ENCODE measurements at regions not wholly inside any gene's neighbourhood (a gene's known extent, or its start where the extent isn't known, plus 50 kb on each side); places are given as distances from the start of the nearest gene placed in this dataset.

DNA sequence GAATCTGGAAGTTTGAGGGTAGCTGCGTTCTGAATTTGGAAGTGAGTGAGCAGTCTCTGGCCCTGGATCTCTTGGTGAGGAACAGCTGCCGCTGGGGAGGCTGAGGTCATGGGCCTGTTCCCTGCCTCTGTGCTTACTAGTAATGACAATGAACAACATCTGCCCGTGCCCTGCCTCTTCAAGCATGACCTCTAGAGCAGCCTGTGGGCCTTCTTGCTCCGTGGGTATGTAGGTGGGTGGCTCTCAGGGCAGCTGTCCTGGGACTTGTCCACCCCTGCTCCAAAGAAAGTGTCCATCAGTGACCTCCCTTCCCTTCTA, 186.2 kb downstream of the CXCL12 start:
- DNase-seq, result no peak

DNA sequence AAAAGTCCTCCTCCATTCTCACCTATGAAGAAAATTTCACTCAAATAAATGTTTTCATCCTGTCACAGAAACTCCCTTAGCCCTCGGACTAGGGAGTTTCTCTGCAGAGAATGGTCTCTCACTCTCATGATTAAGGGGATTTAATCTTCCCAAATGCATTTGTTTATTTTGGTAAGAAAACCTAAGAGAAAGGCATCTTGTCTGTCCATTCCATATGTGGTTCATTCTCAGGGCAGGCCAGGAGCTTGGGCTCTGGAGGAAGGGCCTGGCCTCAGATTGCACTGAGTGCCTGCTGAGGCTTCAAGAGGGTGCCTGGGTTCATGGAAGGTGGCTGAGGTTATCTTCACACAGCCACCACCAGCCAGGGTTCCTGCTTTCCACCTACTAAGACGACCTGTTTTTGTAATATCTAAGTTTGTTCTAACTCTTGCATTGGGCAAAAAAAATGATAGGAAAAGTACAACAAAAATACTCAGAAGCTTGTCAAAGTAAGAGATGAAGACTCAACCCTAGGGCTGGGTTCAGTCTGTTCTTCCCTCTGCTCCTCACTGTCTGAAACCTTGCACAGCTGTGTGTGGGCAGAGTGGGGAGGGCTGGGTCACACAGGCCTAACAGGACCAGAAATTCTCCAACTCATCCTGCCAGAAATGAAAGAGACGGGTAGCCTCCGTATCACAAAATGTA, 186.7 kb downstream of the CXCL12 start:
- no peak for DNase-seq

DNA sequence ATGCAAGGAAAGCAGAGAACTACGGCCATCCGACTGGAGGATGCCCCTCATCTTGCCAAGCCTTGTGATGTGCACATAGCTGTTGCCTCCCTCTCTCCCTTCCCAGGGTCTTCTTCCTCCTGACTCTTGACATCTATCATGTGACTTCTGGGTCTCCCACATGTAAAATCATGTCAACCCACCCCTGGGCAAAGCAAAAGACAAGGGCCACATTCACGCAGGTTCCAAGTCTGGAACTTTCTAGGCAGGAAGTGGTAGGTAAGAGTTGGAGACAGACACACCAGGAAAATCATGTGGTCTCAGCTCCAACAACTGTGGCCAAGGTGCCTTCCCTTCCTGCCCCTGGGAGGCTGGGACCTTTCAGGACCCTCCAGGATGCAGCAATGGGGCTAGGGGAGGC, 187.3 kb downstream of the CXCL12 start:
- no peak for DNase-seq

DNA sequence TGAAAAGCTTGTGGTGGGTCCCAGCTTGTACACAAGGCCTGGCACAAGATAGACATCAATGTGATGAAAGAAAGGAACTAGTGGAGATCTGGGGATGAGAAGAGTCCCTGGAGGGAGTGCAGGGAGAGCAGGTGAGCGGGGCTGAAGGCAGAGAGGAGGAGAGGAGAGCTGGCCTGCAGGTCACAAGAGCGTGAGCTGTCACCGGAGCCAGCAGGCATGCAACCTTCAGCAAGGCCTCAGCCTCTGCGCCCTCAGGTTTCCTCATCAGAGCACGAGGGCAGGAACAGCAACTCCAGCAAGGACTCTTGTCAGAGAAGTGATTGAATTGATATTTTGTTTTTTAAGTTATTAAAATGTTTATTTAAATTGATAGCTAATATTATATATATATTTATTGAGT, 188.6 kb downstream of the CXCL12 start:
- DNase-seq, result no peak

DNA sequence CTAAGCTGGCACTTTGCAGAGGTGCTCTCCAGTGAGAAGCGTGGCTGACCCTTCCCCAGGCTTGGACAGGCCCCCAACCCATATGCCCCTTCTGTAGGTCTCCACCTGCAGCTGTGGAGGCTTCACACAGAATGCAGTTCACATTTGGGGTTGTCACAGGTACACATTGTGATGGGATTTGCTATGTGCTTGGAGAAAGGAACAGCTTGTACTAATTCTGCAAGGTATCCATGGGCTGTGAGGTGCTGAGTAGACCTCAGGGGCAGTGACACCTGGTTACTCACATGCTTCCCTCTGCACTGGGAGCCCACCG, 188.9 kb downstream of the CXCL12 start:
- no peak for DNase-seq

DNA sequence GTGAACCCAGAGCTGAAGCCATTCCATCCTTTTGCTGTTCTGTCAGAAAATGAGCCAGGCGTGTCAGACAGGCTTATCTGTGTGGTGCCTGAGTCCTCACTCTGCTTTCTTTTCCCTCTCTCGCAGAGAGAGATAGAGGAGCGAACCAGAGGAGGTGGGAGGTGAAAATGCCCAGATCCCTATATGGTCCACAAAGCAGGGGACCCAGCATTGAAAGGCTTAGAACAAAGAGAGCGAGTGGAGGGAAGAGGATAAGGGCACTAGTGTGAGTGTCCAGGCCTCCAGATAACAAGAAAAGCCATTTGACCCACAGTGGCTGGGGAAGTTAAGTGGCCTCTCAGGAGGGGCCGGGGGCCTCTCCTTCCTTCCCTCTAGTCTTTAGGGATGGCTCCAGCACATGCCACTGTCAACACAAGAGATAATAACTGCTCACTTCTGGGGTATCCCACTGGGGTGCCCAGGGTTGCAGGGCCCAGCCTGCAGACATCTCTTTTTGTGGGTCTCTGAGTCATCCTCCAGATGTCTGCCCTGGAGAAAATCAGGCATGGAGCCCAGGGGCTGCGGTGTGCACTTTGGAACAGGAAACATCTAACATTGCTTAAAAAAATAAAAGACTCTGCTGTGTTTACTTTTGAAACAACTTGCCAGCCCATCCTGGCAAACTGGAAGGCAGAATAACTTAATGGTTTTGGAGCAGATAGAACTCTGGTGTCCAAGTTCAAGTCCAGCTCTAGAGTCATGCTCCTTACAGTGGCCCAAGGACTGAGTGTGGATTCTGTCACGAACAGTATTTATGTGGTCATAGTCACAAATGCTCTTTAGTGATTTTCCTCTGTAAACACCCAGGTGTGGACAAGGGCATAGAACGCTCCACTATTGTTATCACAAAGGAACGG, 189.5 kb downstream of the CXCL12 start:
- DNase-seq, result no peak

DNA sequence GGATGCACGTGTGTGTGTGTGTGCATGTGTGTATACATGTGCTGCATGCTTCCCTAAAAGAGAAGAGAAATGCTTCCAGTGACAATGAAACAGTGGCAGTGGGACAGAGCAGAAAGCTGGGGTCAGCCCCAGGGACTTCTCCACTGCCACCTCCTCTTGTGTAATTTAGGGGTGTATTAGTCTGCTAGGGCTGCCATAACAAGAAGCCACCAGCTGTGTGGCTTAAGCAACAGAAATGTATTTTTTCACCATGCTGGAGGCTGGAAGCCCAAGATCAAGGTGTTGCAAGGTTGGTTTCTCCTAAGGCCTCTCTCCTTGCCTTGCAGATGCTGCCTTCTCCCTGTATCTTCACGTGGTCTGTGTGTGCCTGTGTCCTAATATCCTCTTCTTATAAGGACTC, 190.5 kb downstream of the CXCL12 start:
- DNase-seq, result no peak

DNA sequence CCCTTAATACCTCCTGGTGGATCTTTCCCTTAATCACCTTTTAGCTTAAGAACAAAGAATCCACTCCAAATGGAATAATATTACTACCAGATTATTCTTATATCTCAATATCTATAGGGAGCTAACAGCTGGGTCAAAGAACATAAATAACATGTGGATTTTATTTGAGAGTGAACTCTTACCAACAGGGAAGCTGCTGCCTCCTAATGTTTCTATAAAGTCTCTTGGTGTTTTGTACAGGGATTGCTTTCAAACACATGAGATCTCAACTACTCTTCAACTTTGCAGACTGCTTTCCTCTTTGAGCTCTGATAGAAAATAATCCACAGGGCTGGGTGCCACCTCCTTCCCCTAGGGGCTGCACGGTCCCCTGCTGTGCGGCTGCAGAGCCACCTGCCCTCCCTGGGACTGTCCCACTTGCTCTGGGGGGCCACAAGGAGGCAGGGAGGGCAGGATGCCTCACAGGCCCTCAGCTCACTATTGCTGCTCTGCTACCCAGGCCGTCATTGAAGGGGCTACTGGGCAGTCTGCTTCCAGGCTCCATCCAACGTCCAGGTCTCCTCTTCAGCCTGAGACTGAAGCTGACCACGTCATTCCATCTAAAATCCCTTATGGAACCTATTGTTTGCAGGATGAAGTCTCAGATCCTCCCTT, 191.2 kb downstream of the CXCL12 start:
- no peak for DNase-seq

DNA sequence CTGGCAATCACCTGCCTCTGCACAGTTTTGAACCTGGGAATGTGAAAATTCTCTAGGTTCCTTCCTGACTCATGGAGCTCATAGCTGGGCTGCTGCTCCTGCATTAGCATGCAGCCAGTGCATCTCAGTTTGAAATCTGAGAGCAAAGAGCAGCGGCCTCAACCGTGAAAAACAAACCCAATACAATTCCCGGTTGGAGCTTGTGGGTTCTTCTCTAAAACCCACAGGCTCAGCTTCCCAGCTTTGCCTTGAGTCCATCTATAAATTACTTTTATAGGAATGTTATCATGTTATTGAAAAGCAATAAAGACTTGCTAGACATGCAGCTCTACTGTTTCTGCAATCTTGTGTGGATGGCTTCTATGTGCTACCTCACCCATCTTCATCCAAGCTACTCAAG, 191.7 kb downstream of the CXCL12 start:
- DNase-seq, result no peak

DNA sequence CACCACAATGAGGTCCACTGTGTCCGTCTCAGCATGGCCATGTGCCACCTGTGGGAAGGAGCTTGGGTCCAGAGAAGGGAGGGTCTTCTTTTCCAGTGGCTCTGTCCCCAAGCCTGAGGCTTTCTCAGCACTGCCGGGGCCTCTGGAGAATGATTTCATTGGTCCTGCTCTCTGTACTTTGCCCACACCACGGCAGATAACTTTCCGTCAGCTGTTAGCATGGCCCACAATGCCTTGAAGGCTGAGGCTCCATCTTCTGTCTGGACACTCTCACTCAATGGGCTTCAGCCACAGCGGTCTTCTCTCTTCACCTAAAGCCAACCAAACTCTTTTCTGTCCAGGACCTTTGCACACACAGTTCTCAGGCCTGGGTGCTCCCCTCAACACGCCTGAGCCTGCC, 192.5 kb downstream of the CXCL12 start:
- no peak for DNase-seq

DNA sequence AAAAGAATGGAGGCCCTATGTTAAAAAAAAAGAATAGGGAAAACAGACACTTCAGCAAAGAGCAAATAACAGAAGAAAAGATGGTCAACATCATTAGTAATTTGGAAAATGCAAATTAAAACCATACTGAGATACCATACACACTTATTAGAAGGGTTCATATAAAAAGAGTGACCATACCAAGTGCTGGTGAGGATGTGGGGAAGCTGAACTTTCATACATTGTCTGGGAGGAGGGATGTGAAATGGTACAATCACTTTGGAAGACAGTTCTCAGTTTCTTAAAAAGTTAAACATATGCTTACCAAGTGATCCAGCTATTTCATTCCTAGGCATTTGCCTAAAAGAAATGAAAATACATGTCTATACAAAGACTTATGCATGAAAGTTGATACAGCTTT, 194.4 kb downstream of the CXCL12 start:
- DNase-seq, result no peak

DNA sequence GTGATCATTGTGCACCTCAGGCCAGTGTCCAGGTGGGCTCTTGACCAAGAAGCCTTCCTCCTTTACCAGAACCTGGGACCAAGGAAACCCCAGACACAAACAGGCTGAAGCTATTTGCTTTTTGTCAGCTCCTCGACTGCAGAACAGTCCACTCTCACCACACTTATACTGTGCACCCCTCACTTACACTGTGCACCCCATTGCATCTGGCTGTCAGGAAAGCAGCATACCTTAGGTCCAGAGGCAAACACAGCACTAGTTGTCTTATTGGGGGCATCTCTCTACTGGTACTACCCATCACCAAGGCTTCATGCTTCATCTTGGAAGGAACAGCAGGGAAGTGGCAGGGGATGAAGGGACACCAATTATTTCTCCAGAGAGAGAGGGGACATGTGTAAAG, 198.1 kb downstream of the CXCL12 start:
- DNase-seq, result no peak

DNA sequence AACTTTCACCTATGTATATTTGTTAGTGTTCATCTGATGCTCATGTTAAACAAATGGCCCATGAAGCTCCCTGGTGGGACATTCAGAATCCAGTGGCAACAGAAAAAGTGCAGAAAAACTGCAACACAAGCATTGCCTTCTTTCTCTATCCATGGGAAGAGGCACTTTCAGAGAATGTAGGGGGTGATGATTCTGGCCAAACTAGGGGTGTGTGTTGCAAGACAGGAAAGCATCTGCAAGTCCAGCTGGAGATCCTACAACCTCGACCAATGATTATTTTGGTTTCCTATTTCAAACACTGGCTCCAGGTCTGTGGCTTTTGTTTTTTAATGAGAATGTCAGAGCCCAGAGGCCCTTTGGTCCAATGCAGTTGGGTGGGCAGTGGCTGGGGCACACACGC, 198.7 kb downstream of the CXCL12 start:
- DNase-seq, result no peak

DNA sequence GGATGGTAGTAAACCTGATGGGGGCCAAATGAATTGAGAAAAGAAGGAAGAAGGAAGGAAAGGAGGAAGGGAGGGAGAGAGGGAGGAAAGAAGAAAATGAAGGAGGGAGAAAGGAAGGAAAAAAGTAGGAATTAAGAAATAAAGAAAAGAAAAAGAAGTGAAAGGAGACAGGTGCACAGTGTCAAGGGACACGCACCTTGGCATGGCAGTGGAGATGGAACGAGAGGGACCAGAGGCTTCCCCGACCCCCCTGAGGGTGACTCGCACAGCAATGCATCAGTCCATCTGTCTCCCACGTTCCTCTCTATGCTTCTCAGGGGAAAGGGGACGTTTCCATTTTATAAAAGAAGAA, 199.6 kb downstream of the CXCL12 start:
- no peak for DNase-seq

DNA sequence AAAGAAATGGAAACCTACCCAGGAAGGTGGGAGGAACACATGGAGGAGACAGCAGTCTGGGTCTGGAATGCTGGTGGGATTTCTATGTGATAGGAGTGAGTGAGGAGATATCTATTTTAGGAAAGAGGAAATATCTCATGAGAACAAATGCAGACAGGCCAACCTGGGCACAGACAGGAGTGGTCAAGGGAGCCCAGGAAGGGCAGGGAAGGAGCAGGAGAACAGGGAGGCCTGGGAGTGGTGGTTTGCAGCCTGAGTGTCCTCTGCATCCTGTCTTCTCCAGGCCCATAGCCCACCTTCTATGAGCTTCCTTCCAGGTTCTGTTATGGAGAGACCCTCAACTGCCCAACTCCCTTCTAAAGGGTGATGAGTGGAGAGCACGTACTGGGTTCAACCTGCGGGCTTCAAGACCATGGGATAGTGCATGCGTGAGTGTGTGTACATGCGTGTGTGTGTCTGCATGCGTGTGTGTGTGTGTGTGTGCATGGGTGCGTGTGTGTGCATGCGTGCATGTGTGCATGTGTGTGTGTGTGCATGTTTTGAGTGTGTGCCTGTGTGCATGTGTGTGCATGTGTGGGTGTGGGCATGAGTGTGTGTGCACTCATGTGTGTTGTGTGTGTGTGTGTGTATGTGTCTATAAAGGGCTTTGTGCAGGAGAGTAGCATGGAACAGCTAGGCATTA, 200.1 kb downstream of the CXCL12 start:
- no peak for DNase-seq

DNA sequence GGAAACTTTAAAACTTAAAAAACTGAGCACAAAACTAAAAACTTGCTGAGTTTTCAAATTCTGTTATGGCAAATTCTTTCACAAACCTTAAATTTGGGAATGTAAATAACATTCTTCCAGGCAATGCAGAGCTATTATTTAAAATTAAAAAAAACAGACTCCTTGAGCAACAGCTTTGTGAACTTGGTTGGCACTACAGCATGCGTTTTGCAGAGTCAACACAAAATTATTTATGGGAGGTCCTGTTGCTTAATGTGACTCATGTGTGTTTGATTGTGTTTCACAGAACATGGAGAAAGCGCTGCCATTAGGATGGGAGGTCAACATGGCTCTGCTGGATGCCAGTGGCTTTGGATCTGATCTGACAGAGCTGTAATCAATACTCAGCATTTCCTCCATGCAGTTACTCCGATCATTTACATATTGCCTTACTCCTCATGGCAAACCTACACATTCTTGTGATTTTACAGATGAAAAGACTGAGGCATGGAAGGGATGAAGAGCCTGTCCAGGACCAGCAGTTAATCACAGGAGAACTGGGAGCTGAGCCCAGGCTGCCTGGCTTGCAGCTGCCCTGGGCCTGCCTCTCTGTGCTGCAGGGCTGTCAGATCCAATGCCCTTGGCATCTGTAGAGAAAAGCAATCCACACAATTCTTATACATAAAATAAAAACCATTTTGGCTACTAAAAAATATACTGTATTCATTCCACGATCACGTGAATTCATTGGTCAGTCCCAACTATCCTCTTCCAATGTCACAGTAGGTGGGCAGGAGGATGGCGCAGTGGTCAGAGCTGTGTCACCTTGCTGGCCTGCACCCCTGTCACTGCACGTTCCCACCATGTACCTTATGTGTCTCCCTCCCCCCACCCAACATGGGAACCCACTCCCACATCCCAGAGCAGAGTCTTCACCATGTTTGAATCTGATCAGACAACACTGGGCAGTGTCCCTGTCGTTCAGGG, 200.9 kb downstream of the CXCL12 start:
- DNase-seq, result no peak

DNA sequence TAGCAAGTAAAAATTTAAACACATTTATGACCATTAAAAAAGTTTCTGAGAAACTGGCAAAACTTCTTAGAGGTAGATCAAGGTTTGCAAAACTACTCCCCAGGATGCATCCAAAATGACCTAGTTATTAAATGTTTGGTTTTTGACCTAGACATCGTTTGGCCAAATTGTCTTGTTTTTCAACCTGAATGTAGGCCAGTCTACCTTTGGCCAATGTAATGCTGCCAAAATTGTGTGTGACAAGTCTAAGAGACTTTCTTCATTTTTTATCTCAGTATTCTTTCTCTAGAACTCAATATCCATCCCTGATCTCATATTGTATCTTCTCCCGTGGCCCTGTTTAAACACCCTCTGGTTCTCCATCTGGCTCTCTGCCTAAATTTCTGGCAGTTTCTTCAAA, 202.0 kb downstream of the CXCL12 start:
- no peak for DNase-seq

DNA sequence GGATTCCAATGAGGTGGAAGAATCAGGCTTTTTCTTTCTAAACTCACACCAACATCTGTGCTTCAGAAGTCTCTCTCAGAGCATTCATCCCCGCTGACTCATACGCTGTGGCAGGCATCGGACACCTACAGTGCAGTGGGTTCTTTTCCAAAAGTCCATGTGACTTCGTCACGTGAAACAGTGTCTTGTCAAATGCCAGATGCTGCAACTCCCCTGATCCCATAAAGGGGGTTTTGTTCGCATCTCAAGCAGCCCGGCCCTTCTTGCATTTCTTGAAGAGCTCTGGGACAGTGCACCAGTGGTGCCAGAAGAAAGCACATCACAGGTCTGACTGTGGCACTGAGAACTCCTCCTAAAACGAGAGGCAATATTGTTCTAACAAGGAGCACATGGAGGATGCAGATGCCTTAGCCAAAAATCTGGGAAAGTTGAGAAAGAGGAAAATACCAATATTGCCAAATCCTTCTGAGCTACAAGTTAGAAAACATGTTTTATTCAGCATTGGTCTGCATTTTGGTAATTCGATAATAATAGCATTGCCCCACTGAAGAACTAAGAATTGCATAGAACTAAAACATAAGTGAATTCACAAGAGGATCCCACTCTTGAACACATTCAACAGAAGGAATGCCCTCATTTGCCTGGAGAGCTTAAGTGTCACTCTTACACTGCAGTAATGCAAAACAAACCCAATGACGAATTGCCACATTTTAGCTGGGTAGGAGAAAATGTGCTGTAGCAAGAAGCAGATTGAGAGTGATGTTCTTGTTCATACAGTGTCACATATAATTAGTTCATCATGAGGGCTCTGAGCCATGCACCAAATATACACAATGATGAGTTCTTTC, 204.4 kb downstream of the CXCL12 start:
- no peak for DNase-seq

DNA sequence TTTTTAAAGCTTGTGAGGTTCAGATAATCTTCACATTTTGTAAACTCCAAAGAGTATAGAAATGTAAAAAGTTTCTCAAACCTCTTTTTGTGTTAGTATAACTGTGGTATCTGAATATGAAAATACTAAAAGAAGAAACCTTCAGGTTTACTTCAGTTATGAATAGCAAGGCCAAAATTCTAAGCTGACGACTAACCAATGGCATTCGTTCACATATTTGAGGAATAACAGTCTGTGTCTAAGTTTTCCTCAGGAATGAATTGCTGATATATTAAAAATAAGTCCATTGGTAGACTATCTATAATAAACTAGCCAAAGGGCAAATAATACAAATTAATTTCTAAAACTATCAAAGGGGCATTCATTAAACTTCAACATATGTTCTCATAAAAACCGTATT, 206.0 kb downstream of the CXCL12 start:
- no peak for DNase-seq

DNA sequence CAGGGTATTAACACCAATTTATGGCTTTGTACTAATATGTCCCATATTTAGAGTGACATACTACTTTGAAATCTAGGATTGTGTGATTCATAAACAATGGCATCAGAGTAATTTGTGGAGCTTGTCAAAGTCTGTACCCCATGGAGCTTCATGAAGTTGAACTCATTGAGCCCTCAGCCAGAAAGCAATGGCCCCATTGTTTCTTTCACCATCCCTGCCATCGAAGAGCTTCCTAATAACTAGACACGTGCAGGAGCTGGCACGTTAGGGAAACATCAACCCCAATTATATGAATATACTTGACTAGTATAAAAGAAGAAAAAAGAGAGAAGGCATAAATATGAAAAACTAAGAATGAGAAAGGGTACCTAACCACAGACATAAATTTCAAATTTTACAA, 206.6 kb downstream of the CXCL12 start:
- DNase-seq, result no peak

DNA sequence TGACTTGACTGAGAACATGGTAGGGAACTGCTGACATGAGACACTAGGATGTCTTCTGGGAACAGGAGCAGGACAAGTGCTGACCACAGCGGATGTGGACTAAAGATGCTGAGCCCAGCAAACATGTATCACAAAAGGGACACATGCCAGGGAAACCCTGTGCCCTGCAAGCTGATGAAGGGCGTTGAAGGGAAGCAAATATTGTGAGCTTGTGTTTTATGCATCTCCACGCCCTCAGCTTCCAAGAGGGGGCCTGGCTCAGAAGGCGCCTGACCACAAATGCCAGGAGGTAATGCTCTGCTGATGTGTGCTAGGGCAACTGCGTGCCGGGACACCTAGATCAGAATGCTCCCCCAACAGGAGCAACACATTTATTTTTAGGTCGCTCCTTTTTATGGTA, 207.3 kb downstream of the CXCL12 start:
- DNase-seq, result no peak

All from renal pelvis (tissue), 1 donor.